Right renal cortex interstitium (tissue), 3 donors: ENCODE measurements at regions not wholly inside any gene's neighbourhood (a gene's known extent, or its start where the extent isn't known, plus 50 kb on each side); places are given as distances from the start of the nearest gene placed in this dataset.
"Not testable (repeated sequence)": the region's sequence is repeated elsewhere in the genome, so short reads cannot be mapped to it uniquely, and the experiment has no call there.

Source experiments
- DNase-seq, 3 donors: peaks; one replicate each; pipeline ENCODE4 v3.0.0-alpha.2; 2013; ENCODE audit warnings: low read depth in 3 of 3, low spot score in 2 of 3

GRCh38 chr16:76713191-76713590, 436.0 kb downstream of the CNTNAP4 start:
- no peak for DNase-seq

DNA sequence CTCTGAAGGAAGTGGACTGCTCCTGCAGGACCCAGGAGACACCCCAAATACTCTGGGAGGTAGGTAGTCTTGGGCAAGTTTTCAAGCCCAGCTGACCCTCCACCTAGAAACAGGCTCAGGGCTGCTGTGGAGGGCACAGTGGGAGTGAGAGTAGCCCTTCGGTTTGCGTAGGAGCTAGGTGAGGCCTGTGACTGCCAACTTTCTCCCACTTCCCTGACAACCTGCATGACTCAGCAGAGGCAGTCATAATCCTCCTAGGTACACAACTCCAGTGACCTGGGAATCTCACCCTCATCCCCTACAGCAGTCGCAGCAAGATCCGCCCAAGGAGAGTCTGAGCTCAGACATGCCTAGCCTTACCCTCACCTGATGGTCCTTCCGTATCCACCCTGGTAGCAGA, 439.1 kb downstream of the CNTNAP4 start:
- not testable (repeated sequence) for DNase-seq

GRCh38 chr16:76724181-76724580, 447.0 kb downstream of the CNTNAP4 start:
- DNase-seq, result no peak

DNA sequence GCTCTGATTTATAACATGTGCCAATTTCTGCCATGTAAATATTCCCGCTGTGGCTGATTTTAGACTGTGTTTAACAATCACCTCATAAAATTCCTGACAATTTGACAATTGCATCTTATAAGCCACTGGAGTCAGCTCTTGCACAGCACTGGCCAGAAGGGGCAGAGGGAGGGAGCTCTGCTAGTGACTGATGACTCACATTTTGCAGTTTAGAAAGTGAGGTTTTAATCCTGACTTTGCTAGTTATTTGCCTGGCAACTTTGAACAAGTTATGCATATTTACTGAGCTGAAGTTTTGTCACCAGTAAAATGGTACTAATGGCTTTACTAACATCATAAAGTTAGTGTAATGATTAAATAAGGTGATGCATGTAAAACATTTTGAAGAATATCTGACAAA, 452.3 kb downstream of the CNTNAP4 start:
- no peak for DNase-seq

DNA sequence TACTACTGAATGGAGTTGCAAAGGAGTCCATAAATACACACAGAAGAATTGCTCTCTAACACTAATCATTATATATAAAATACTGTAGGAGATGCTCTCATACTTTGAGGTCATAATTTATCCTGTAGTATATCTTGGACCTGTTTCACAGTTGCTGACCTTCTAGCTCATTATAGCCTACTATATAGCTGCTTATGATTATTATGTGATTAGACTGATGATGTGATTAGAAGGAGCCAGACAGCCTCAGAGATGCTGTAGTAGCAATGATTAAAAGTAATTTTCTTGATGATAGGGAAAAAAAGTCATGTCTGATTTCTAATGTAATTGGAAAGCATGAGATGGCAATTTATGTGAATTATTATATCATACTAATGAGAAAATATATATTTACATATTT, 455.7 kb downstream of the CNTNAP4 start:
- DNase-seq, result no peak

GRCh38 chr16:76741623-76742022, 449.4 kb upstream of the MON1B start:
- no peak for DNase-seq

GRCh38 chr16:76748461-76749348, 442.3 kb upstream of the MON1B start:
- no peak for DNase-seq

- DNase-seq, result no peak
Observed at GRCh38 chr16:76749780-76750375, 441.1 kb upstream of the MON1B start.

DNA sequence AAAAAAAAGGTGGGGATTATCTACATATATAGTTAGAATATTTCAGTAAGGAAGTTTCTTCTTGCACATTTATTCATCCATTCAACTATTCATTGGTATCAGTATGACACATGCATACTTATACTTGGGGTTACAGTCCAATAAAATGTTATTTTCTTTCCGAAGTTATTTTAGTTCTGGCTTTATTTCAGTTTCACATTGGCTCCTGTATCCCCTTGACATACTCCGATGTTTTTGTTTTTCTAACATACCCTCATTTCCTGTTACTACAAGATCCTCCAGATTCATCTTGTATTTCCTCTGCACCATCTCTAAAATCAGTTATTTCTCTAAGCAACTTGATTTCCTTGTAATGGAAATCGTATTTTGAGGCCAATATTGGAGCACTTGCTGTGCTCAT, 435.5 kb upstream of the MON1B start:
- no peak for DNase-seq

GRCh38 chr16:76756423-76756822, 434.6 kb upstream of the MON1B start:
- no peak for DNase-seq

- DNase-seq, result no peak
Observed at GRCh38 chr16:76756951-76757350, 434.0 kb upstream of the MON1B start.

- DNase-seq, result no peak
Observed at GRCh38 chr16:76766538-76766937, 424.5 kb upstream of the MON1B start.

- no peak for DNase-seq
Observed at GRCh38 chr16:76768316-76768715, 422.7 kb upstream of the MON1B start.

- DNase-seq, result no peak
Observed at GRCh38 chr16:76768948-76769347, 422.0 kb upstream of the MON1B start.

DNA sequence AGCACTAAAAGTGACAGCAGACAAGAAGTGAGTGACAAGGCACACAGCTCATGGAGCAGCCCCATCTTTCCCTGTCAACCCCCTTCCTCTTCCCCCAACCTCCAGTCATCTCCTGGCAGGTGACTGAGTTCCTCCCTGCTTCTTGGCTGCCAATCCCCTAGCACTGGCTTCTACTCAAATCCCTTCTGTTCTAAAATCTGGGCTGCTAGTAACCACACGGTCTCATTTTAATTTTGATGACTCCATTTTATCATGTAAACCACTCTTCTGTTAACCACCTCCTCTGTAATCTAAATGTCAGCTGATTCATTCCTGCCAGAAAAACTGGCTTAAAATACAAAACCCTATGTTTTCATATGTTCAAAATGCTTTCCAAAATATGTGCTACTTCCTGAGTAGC, 419.8 kb upstream of the MON1B start:
- no peak for DNase-seq

- no peak for DNase-seq
Observed at GRCh38 chr16:76777721-76778465, 413.1 kb upstream of the MON1B start.

DNA sequence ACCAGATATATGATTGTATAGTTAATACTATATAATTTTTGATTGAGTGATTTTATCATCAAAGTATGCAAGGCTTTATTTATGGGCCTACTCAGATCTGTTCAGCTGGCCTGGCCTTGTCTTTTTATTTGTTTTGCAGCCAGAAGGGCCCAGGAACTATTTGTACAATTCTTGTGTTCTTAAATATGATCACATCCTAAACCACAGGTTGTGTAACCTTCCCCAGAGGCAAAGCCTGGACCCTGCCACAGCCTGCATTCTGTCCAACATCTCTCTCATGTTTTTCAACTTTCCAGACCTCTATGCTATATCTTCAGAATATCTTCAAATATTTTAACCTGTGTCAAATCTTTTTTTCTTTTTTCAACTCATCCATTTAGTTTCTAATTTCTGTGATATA, 410.4 kb upstream of the MON1B start:
- no peak for DNase-seq

GRCh38 chr16:76784530-76784929, 406.5 kb upstream of the MON1B start:
- DNase-seq, result no peak

- no peak for DNase-seq
Observed at GRCh38 chr16:76787394-76787793, 403.6 kb upstream of the MON1B start.

- DNase-seq, result no peak
Observed at GRCh38 chr16:76791151-76791550, 399.8 kb upstream of the MON1B start.

- DNase-seq, result no peak
Observed at GRCh38 chr16:76796416-76796815, 394.6 kb upstream of the MON1B start.

- DNase-seq, result no peak
Observed at GRCh38 chr16:76796978-76797377, 394.0 kb upstream of the MON1B start.
